ENCODE measurements at regions not wholly inside any gene's neighbourhood (a gene's known extent, or its start where the extent isn't known, plus 50 kb on each side); places are given as distances from the start of the nearest gene placed in this dataset.

GRCh38 chr5:147063943-147064342, 170.9 kb upstream of the STK32A start:
- no peaks in the 10 kb centered on the region for H3K79me1 ChIP-seq (ENCODE audit: low read depth, low read length)
- H2BK5ac ChIP-seq (ENCODE audit: low read length), result no peak overlapping the region
- DNase-seq (ENCODE audit: low spot score), result no peak
- H2BK15ac ChIP-seq (ENCODE audit: low read length), result no peak overlapping the region
- no peaks in the 10 kb centered on the region for H3K36me3 ChIP-seq (replicated peaks in 1 of 2; ENCODE audit: control insufficient read depth in 2 of 2, insufficient read depth in 2 of 2, low read length in 2 of 2)
- H4K8ac ChIP-seq (ENCODE audit: low read depth, low read length), result no peak overlapping the region
- WGBS, 2 donors (ENCODE audit: extremely low coverage in 2 of 2, insufficient read length in 2 of 2, insufficient replicate concordance in 1 of 2), result no CpG with 5 or more reads among the region's 2 CpGs
- H3K4ac ChIP-seq (ENCODE audit: low read length), result no peak overlapping the region
- H3K23ac ChIP-seq (ENCODE audit: low read depth, low read length, poor library complexity), result no peak overlapping the region
- no peak overlapping the region for H4K91ac ChIP-seq (ENCODE audit: low read depth, low read length, poor library complexity)
- peaks cover 0 to 3% (median 0%) of the 10 kb centered on the region in 3 experiments for H3K27me3 ChIP-seq (ENCODE audit: control insufficient read depth in 3 of 3, insufficient read depth in 3 of 3, low read depth in 1 of 3, low read length in 3 of 3)
- no peak overlapping the region for H3K18ac ChIP-seq (ENCODE audit: low read length)
- no peak overlapping the region for H3K4me3 ChIP-seq (ENCODE audit: low read length in 2 of 2)
- no peak overlapping the region for H2AFZ ChIP-seq (ENCODE audit: low read length)
- no peak overlapping the region for H3K14ac ChIP-seq (ENCODE audit: low read length)
- H3K9me3 ChIP-seq (replicated peaks in 1 of 2; ENCODE audit: control insufficient read depth in 2 of 2, insufficient read depth in 1 of 2, low read depth in 1 of 2, low read length in 2 of 2), result no peaks in the 10 kb centered on the region
- H3K9ac ChIP-seq (ENCODE audit: low read depth, low read length, poor library complexity), result no peak overlapping the region
- no peak overlapping the region for H3K4me2 ChIP-seq (ENCODE audit: insufficient read depth, low read length, poor library complexity, severe bottlenecking)
- no peak overlapping the region for H2BK12ac ChIP-seq (ENCODE audit: low read length)
- no peak overlapping the region for H3K27ac ChIP-seq (replicated peaks; ENCODE audit: low read length)
- peaks cover 0 to 6% of the 10 kb centered on the region in 2 donors for H3K4me1 ChIP-seq (ENCODE audit: control insufficient read depth in 2 of 2, insufficient read depth in 1 of 2, low read depth in 1 of 2, low read length in 2 of 2)
- no peak overlapping the region for H2BK120ac ChIP-seq (ENCODE audit: low read depth, low read length)
- H2AK5ac ChIP-seq (ENCODE audit: low read depth, low read length), result no peak overlapping the region

- no peak for DNase-seq (ENCODE audit: low spot score)
- H3K18ac ChIP-seq (ENCODE audit: low read length), result no peak overlapping the region
- H3K4ac ChIP-seq (ENCODE audit: low read length), result no peak overlapping the region
- no peak overlapping the region for H3K4me2 ChIP-seq (ENCODE audit: insufficient read depth, low read length, poor library complexity, severe bottlenecking)
- no peak overlapping the region for H2AFZ ChIP-seq (ENCODE audit: low read length)
- H3K4me1 ChIP-seq (ENCODE audit: control insufficient read depth in 2 of 2, insufficient read depth in 1 of 2, low read depth in 1 of 2, low read length in 2 of 2), result peaks cover 0 to 2% of the 10 kb centered on the region in 2 donors
- H3K4me3 ChIP-seq (ENCODE audit: low read length in 2 of 2), result no peak overlapping the region
- no peaks in the 10 kb centered on the region for H3K9me3 ChIP-seq (replicated peaks in 1 of 2; ENCODE audit: control insufficient read depth in 2 of 2, insufficient read depth in 1 of 2, low read depth in 1 of 2, low read length in 2 of 2)
- H3K23ac ChIP-seq (ENCODE audit: low read depth, low read length, poor library complexity), result no peak overlapping the region
- no peaks in the 10 kb centered on the region for H3K36me3 ChIP-seq (replicated peaks in 1 of 2; ENCODE audit: control insufficient read depth in 2 of 2, insufficient read depth in 2 of 2, low read length in 2 of 2)
- no peak overlapping the region for H2BK5ac ChIP-seq (ENCODE audit: low read length)
- H3K79me1 ChIP-seq (ENCODE audit: low read depth, low read length), result no peaks in the 10 kb centered on the region
- no peak overlapping the region for H3K9ac ChIP-seq (ENCODE audit: low read depth, low read length, poor library complexity)
- H4K8ac ChIP-seq (ENCODE audit: low read depth, low read length), result no peak overlapping the region
- no CpG with 5 or more reads among the region's 1 CpG for WGBS, 2 donors (ENCODE audit: extremely low coverage in 2 of 2, insufficient read length in 2 of 2, insufficient replicate concordance in 1 of 2)
- no peak overlapping the region for H3K27ac ChIP-seq (replicated peaks; ENCODE audit: low read length)
- no peak overlapping the region for H3K14ac ChIP-seq (ENCODE audit: low read length)
- H2BK120ac ChIP-seq (ENCODE audit: low read depth, low read length), result no peak overlapping the region
- H2BK12ac ChIP-seq (ENCODE audit: low read length), result no peak overlapping the region
- no peak overlapping the region for H2AK5ac ChIP-seq (ENCODE audit: low read depth, low read length)
- no peak overlapping the region for H4K91ac ChIP-seq (ENCODE audit: low read depth, low read length, poor library complexity)
- H2BK15ac ChIP-seq (ENCODE audit: low read length), result no peak overlapping the region
- H3K27me3 ChIP-seq (ENCODE audit: control insufficient read depth in 3 of 3, insufficient read depth in 3 of 3, low read depth in 1 of 3, low read length in 3 of 3), result peaks cover 0 to 3% (median 0%) of the 10 kb centered on the region in 3 experiments
Observed at GRCh38 chr5:147065071-147065470, 169.8 kb upstream of the STK32A start.

DNA sequence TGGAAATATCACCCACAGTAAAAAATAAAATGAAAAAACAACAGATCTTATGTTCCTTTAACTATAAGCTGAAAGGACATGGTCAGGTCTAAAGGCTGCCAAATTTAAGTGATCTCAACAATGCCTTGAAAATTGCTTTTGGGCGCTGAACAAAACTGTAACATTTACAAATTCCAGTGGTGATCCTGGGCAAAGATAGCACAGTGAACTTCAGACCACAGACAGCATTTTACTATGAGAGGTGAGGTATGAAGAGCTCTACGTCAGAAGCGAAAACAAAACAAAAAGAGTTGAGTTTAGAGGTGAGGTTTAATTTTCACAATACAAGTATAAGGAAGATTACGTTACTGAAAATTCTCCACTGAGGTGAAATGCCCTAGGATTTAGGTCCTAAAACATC, 165.8 kb upstream of the STK32A start:
- Histone ChIP-seq H3K23ac (ENCODE audit: low read depth, low read length, poor library complexity) (no peak overlapping the region), H2BK15ac (ENCODE audit: low read length) (no peak overlapping the region), H3K4ac (ENCODE audit: low read length) (no peak overlapping the region), H3K18ac (ENCODE audit: low read length) (no peak overlapping the region), H2BK120ac (ENCODE audit: low read depth, low read length) (no peak overlapping the region), H3K4me1 (ENCODE audit: control insufficient read depth in 2 of 2, insufficient read depth in 1 of 2, low read depth in 1 of 2, low read length in 2 of 2) (peaks cover 0 to 4% of the 10 kb centered on the region in 2 donors), H2BK12ac (ENCODE audit: low read length) (no peak overlapping the region), H3K79me1 (ENCODE audit: low read depth, low read length) (no peaks in the 10 kb centered on the region), H4K91ac (ENCODE audit: low read depth, low read length, poor library complexity) (no peak overlapping the region), H2AFZ (ENCODE audit: low read length) (no peak overlapping the region), H4K8ac (ENCODE audit: low read depth, low read length) (no peak overlapping the region), H3K36me3 (replicated peaks in 1 of 2; ENCODE audit: control insufficient read depth in 2 of 2, insufficient read depth in 2 of 2, low read length in 2 of 2) (no peaks in the 10 kb centered on the region), H3K27me3 (ENCODE audit: control insufficient read depth in 3 of 3, insufficient read depth in 3 of 3, low read depth in 1 of 3, low read length in 3 of 3) (peaks cover 0 to under 1% (median 0%) of the 10 kb centered on the region in 3 experiments), H3K27ac (replicated peaks; ENCODE audit: low read length) (no peak overlapping the region), H3K4me2 (ENCODE audit: insufficient read depth, low read length, poor library complexity, severe bottlenecking) (no peak overlapping the region), H2BK5ac (ENCODE audit: low read length) (no peak overlapping the region), H3K9me3 (replicated peaks in 1 of 2; ENCODE audit: control insufficient read depth in 2 of 2, insufficient read depth in 1 of 2, low read depth in 1 of 2, low read length in 2 of 2) (no peaks in the 10 kb centered on the region), H2AK5ac (ENCODE audit: low read depth, low read length) (no peak overlapping the region), H3K4me3 (ENCODE audit: low read length in 2 of 2) (no peak overlapping the region), H3K9ac (ENCODE audit: low read depth, low read length, poor library complexity) (no peak overlapping the region), H3K14ac (ENCODE audit: low read length) (no peak overlapping the region)
- DNase-seq (ENCODE audit: low spot score), result no peak
- WGBS, 2 donors (ENCODE audit: extremely low coverage in 2 of 2, insufficient read length in 2 of 2, insufficient replicate concordance in 1 of 2), result no CpG with 5 or more reads among the region's 4 CpGs

- Histone ChIP-seq H2BK15ac (ENCODE audit: low read length) (no peak overlapping the region), H2AFZ (ENCODE audit: low read length) (no peak overlapping the region), H4K8ac (ENCODE audit: low read depth, low read length) (no peak overlapping the region), H3K14ac (ENCODE audit: low read length) (no peak overlapping the region), H2BK120ac (ENCODE audit: low read depth, low read length) (no peak overlapping the region), H3K36me3 (replicated peaks in 1 of 2; ENCODE audit: control insufficient read depth in 2 of 2, insufficient read depth in 2 of 2, low read length in 2 of 2) (no peaks in the 10 kb centered on the region), H3K79me1 (ENCODE audit: low read depth, low read length) (no peaks in the 10 kb centered on the region), H2BK5ac (ENCODE audit: low read length) (no peak overlapping the region), H3K9ac (ENCODE audit: low read depth, low read length, poor library complexity) (no peak overlapping the region), H2AK5ac (ENCODE audit: low read depth, low read length) (no peak overlapping the region), H3K27me3 (ENCODE audit: control insufficient read depth in 3 of 3, insufficient read depth in 3 of 3, low read depth in 1 of 3, low read length in 3 of 3) (no peaks in the 10 kb centered on the region), H3K4me2 (ENCODE audit: insufficient read depth, low read length, poor library complexity, severe bottlenecking) (no peak overlapping the region), H3K27ac (replicated peaks; ENCODE audit: low read length) (no peak overlapping the region), H4K91ac (ENCODE audit: low read depth, low read length, poor library complexity) (no peak overlapping the region), H3K23ac (ENCODE audit: low read depth, low read length, poor library complexity) (no peak overlapping the region), H3K4ac (ENCODE audit: low read length) (no peak overlapping the region), H2BK12ac (ENCODE audit: low read length) (no peak overlapping the region), H3K4me1 (ENCODE audit: control insufficient read depth in 2 of 2, insufficient read depth in 1 of 2, low read depth in 1 of 2, low read length in 2 of 2) (peaks cover 0 to 4% of the 10 kb centered on the region in 2 donors), H3K18ac (ENCODE audit: low read length) (no peak overlapping the region), H3K9me3 (replicated peaks in 1 of 2; ENCODE audit: control insufficient read depth in 2 of 2, insufficient read depth in 1 of 2, low read depth in 1 of 2, low read length in 2 of 2) (no peaks in the 10 kb centered on the region), H3K4me3 (ENCODE audit: low read length in 2 of 2) (no peak overlapping the region)
- no CpG with 5 or more reads among the region's 2 CpGs for WGBS, 2 donors (ENCODE audit: extremely low coverage in 2 of 2, insufficient read length in 2 of 2, insufficient replicate concordance in 1 of 2)
- no peak for DNase-seq (ENCODE audit: low spot score)
Observed at GRCh38 chr5:147072622-147073021, 162.2 kb upstream of the STK32A start.

Measured in neuronal stem cell (in vitro differentiated cells).